Activated CD8-positive, alpha-beta T cell treated with anti-CD3 and anti-CD28 coated beads, Interleukin-2, amount 10 ng/mL, durations not matched to agents 7 days and 5 days (primary cell): ENCODE measurements at regions not wholly inside any gene's neighbourhood (a gene's known extent, or its start where the extent isn't known, plus 50 kb on each side); places are given as distances from the start of the nearest gene placed in this dataset.

Experiments
- ATAC-seq: fragments of 150-1000 bp; cut with Tn5 transposase; one replicate; pipeline ENCODE4 v1.10.0; 2021; ENCODE audit warnings: moderate library complexity
- CTCF ChIA-PET: fragments of 350-600 bp; sonication (Branson Sonifier 250); formaldehyde crosslinking; loops from one replicate; lab custom pipeline; 2021; ENCODE audit warnings: antibody characterized with exemption; lab: Charles Lee
- POLR2A ChIA-PET: fragments of 350-600 bp; sonication (Branson Sonifier 250); formaldehyde crosslinking; loops from one replicate; lab custom pipeline; 2021; ENCODE audit warnings: antibody characterized with exemption; lab: Charles Lee
- DNase-seq: peaks from one replicate; pipeline ENCODE4 v3.0.0-alpha.2; 2020
- H3K27ac Mint-ChIP-seq: one replicate; pipeline ENCODE4 v1.8.0; 2021; ENCODE audit warnings: mild to moderate bottlenecking, mixed read lengths
- H3K27me3 Mint-ChIP-seq: one replicate; pipeline ENCODE4 v1.8.0; 2021; ENCODE audit warnings: low read depth, mixed read lengths
- H3K36me3 Mint-ChIP-seq: one replicate; pipeline ENCODE4 v1.8.0; 2021; ENCODE audit warnings: low read depth, mixed read lengths
- H3K4me1 Mint-ChIP-seq: one replicate; pipeline ENCODE4 v1.8.0; 2021; ENCODE audit warnings: low read depth, mixed read lengths
- H3K4me3 Mint-ChIP-seq: one replicate; pipeline ENCODE4 v1.8.0; 2021; ENCODE audit warnings: mild to moderate bottlenecking, mixed read lengths
- H3K9me3 Mint-ChIP-seq: one replicate; pipeline ENCODE4 v1.8.0; 2022; ENCODE audit warnings: mixed read lengths; ENCODE audit not compliant: insufficient read depth

DNA sequence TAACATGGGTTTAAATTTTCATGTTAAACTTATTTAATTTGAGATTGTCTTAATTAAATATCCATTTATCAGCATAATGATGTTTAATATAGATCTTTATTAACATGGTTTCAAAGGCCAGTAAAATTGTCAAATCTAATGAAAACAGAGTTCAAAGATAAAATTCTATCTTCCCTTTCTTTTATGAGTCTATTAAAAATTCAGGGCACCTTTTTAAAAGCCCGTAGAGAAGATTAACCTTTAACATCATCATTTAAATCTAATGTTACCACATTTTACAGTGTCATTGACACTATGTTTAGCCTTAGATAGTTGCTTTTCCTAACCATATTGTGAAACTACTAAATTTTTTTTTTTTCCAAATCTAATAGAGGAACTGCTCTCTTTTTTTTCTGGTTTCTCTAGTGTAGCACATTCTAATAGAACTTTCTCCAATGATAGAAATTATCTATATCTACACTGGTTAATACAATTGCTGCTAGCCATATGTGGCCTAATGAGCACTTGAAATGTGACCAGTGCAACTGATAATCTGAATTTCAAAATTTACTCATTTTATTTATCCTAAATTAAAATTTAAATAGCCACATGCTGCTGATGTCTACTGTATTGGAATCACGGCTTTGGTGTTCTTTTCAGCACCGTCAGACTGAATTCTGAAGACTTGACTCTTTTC, 410.9 kb downstream of the UTRN start:
- H3K36me3 Mint-ChIP-seq, result peaks cover 27% of the 10 kb centered on the region
- ChIA-PET POLR2A (no interaction called here), CTCF (no interaction called here)
- peaks cover 8% of the 10 kb centered on the region for H3K4me1 Mint-ChIP-seq
- no peak overlapping the region for H3K4me3 Mint-ChIP-seq
- ATAC-seq (no peak), DNase-seq (no peak)
- no peaks in the 10 kb centered on the region for H3K27me3 Mint-ChIP-seq
- no peak overlapping the region for H3K27ac Mint-ChIP-seq
- H3K9me3 Mint-ChIP-seq, result no peaks in the 10 kb centered on the region

DNA sequence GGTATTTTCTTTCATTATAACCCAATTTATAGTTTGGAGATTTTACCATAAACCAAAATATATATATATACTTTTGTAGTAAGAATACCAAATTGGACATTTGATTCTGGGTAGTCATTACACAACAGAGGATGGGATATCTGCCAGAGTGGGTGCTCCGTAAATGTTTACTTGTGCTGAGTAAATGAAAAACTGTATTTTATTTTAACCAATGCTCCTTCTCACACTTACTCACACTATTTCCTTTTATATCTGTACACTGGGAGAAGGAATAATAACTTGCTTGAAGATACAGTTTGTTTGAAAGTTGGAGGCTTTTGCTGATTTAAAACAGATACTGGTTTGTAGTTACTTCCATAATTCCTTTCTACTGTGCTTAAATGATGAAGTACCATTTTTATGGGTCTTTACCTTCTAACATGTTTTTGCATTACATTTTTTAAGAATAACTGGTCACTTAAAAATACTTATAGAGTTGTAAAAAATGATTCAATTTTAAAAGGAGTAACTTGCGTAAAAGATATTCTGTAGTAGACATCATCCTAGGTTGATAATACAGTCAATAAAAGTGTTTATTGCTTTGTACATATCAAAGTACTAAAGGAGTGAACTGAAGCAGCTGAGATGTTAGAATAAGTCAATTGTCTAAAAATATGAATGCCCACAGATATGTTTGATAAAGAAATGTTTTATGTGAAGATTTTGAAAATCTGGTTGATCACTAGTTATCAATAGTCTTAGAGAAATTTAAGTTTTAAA, 411.7 kb downstream of the UTRN start:
- POLR2A ChIA-PET, result no interaction called here

DNA sequence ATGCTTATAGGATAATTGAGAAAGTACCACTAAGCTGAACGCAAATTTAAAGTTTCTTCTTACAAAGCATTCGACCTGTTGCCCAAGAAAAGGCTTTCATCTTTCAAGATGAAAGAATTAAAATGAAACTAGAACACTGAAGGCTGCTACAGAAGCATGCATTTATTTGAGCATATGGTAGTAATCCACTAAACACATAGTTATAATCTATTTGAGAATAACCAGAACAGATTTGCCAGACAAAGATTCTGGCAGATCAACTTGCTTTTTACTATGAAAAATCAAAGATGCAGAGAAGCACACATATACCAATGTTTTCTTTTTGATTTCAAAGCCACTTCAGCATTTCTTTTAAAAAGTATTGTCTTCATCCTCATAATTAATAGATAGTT, 412.2 kb downstream of the UTRN start:
- no peak for ATAC-seq
- H3K27ac Mint-ChIP-seq, result no peak overlapping the region
- no peaks in the 10 kb centered on the region for H3K27me3 Mint-ChIP-seq
- no peak overlapping the region for H3K4me3 Mint-ChIP-seq
- POLR2A ChIA-PET, result no interaction called here
- no peak for DNase-seq
- CTCF ChIA-PET, result no interaction called here
- peaks cover 22% of the 10 kb centered on the region for H3K36me3 Mint-ChIP-seq
- peaks cover 8% of the 10 kb centered on the region for H3K4me1 Mint-ChIP-seq
- H3K9me3 Mint-ChIP-seq, result no peaks in the 10 kb centered on the region

More for the DNA sequence above, 411.7 kb downstream of the UTRN start:
- no peak for ATAC-seq
- H3K27ac Mint-ChIP-seq, result no peak overlapping the region
- no peaks in the 10 kb centered on the region for H3K9me3 Mint-ChIP-seq
- H3K36me3 Mint-ChIP-seq, result peaks cover 28% of the 10 kb centered on the region
- no peak for DNase-seq
- no peak overlapping the region for H3K4me3 Mint-ChIP-seq
- CTCF ChIA-PET, result no interaction called here
- H3K4me1 Mint-ChIP-seq, result peaks cover 8% of the 10 kb centered on the region
- H3K27me3 Mint-ChIP-seq, result no peaks in the 10 kb centered on the region

DNA sequence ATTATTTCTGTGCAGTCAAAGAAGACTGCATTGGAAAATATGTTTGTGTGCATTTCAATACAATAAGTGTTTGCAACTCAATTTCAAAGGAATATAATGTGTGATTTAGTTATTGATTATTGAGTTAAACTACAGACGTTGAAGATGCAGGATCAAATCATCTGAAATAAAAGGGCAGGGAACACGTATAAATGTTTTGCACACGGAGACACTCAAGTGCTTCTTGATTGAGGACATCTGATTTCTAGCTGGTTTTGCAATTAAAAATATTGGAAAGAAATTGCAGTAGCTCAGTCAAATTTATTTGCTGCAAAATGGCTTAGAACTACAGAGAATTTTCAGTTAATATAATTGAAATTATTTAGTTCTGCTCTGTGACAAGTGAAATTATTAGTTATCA, 412.7 kb downstream of the UTRN start:
- no peaks in the 10 kb centered on the region for H3K27me3 Mint-ChIP-seq
- peaks cover 18% of the 10 kb centered on the region for H3K36me3 Mint-ChIP-seq
- H3K4me3 Mint-ChIP-seq, result no peak overlapping the region
- no peak for DNase-seq
- no peaks in the 10 kb centered on the region for H3K9me3 Mint-ChIP-seq
- CTCF ChIA-PET, result no interaction called here
- no peak overlapping the region for H3K27ac Mint-ChIP-seq
- H3K4me1 Mint-ChIP-seq, result peaks cover 8% of the 10 kb centered on the region
- ATAC-seq, result no peak
- POLR2A ChIA-PET, result no interaction called here

DNA sequence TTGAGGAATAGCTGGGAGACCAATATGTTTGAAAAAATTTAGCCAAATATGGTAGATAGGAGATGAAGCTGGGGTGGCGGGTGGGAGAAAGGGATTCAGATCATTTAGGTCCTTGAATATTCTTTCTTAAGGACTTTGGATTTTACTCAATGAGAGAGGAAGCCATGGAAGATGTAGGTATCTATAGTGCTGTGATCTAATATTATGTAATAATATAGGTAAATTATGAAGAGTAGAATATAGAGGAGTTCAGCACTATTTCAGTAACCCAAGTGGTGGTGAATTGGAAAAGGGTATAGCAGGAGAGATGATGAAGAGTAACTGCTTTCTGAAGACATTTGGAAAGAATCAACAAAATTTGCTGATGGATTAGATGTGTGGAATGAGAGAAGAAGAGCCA, 417.6 kb downstream of the UTRN start:
- Mint-ChIP-seq H3K27ac (no peak overlapping the region), H3K4me3 (no peak overlapping the region), H3K36me3 (peaks cover 23% of the 10 kb centered on the region), H3K4me1 (no peaks in the 10 kb centered on the region), H3K9me3 (no peaks in the 10 kb centered on the region), H3K27me3 (no peaks in the 10 kb centered on the region)
- DNase-seq (no peak), ATAC-seq (no peak)
- ChIA-PET CTCF (no interaction called here), POLR2A (no interaction called here)

DNA sequence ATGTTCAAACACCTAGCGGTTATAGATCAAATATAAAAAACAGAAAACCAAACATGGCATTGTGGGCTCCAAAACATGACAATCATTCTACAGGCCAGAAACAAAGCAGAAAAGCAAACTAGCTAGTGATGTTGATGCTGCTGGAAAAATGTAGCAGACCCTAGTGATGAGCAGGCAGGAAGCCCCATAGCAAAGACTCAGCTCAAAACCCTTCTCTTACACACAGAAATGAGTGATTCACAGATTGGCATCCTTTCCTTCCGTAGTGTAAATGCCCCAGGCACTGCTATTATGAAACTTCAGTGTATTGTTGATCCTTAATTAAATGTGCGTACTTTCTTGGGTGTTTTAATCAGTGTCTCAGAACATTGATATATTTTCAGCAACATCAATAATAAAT, 425.1 kb downstream of the UTRN start:
- Mint-ChIP-seq H3K27ac (no peak overlapping the region), H3K4me1 (no peaks in the 10 kb centered on the region), H3K9me3 (no peaks in the 10 kb centered on the region), H3K4me3 (no peak overlapping the region), H3K27me3 (no peaks in the 10 kb centered on the region), H3K36me3 (peaks cover 13% of the 10 kb centered on the region)
- ATAC-seq, result no peak
- POLR2A ChIA-PET, result no interaction called here
- DNase-seq, result no peak
- CTCF ChIA-PET, result interaction anchor here (1.4 kb wide), 1 partner anchor 125 kb away, joined by 3 read pairs; no protein-coding TSS in a partner anchor

DNA sequence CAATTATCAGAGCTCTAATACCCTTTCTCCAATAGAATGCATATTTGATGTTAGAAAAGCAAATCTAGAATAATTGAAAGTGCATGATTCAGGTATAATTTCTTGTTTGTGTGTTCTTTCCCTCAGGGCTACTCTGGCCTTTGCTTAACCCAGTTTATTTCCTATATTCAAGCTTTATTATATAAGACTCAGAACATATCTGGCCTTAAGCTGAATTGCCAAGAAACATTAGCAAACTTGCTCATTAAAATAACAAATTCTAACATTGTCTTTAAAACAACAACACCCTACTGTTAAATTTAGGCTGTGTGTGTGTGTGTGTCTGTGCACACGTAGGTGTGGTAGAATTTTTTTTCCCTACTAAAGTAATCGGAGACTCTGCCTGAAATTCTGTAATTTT, 426.5 kb downstream of the UTRN start:
- Mint-ChIP-seq H3K4me3 (no peak overlapping the region), H3K4me1 (peaks cover 3% of the 10 kb centered on the region), H3K36me3 (peaks cover 10% of the 10 kb centered on the region), H3K27ac (no peak overlapping the region), H3K9me3 (no peaks in the 10 kb centered on the region), H3K27me3 (no peaks in the 10 kb centered on the region)
- no peak for DNase-seq
- ChIA-PET CTCF (interaction anchor here (0.6 to 1.2 kb wide), 3 partner anchors 39 to 133 kb away, joined by 3 read pairs; no protein-coding TSS in a partner anchor), POLR2A (no interaction called here)
- ATAC-seq, result no peak

DNA sequence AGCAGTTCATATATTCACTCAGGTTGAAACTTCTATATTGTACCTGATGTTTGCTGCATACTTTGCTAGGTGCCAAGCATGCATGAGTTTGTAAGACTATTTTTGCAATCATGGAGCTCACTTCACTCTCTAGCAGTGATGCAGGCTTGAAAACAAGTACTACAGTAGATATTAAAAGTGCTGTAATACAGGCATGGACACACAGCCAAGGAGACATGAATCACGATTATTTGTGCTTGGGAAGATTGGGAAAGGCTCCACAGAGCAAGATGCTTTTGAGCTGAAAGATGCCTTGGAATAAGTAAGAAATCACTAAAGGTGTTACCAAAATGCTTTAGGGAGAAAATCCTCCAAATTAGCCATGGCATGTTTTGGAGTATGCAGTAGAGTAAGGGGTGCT, 427.4 kb downstream of the UTRN start:
- Mint-ChIP-seq H3K4me3 (no peak overlapping the region), H3K36me3 (peaks cover 11% of the 10 kb centered on the region), H3K27ac (no peak overlapping the region), H3K9me3 (no peaks in the 10 kb centered on the region), H3K4me1 (peaks cover 3% of the 10 kb centered on the region), H3K27me3 (no peaks in the 10 kb centered on the region)
- CTCF ChIA-PET, result interaction anchor here (1.2 kb wide), 1 partner anchor 128 kb away, joined by 3 read pairs; no protein-coding TSS in a partner anchor
- no peak for ATAC-seq
- DNase-seq, result no peak
- POLR2A ChIA-PET, result no interaction called here

DNA sequence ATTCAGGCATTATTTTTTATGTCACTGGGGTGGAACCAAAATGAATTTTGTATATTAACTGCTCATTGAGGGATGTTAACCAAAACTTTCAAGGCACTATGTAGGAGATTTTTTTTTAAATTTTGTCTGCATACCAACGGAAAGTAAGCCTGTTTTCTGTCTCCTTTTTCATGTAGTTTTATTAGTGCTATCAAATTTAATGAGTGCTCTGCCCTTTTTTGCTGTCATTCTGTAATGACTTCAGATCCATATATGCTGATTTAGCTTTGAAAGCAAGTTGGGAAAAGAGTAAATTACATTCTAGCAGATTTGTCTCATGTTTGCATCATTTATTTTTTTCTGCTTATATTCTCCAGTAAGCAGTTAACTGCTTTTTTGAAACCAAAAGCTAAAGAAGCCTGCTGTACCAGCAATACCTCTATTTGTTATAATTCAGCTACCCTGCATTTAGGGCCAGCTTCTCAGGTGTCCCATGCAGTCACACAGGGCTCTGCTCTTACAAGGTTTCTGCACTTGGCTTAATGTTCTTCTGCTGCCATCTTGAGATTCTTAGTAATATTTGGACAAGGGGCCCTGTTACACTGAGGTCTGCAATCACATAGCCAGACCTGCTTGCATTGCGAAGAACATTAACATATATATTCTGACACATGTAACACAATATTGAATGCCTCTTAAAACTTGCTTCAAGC, 429.0 kb downstream of the UTRN start:
- DNase-seq (no peak), ATAC-seq (no peak)
- CTCF ChIA-PET, result interaction anchor here (1.4 kb wide), 1 partner anchor 10 kb away, joined by 5 read pairs; no protein-coding TSS in a partner anchor
- no peak overlapping the region for H3K4me3 Mint-ChIP-seq
- H3K36me3 Mint-ChIP-seq, result peaks cover 13% of the 10 kb centered on the region
- H3K27me3 Mint-ChIP-seq, result no peaks in the 10 kb centered on the region
- H3K4me1 Mint-ChIP-seq, result peaks cover 9% of the 10 kb centered on the region
- POLR2A ChIA-PET, result no interaction called here
- H3K9me3 Mint-ChIP-seq, result no peaks in the 10 kb centered on the region
- H3K27ac Mint-ChIP-seq, result no peak overlapping the region

DNA sequence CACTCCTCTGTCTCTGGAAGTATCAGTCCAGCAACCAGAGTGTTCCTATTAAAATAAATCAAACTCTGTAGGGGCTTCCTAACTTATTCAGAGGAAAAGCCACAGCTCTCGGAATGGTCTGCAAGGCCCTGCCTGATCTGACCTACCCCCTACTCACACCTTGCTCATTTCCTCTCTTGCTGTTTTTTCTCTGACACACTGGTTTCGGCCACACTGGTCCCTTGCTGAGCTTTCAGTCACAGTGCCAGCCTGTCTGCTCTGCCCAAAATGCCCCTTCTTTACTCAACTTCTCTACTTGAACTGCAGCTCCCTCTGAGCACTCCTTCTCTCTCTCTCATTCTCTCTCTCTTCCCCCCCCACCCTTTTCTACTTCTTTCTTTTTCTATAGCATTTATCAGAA, 430.2 kb downstream of the UTRN start:
- H3K9me3 Mint-ChIP-seq, result no peaks in the 10 kb centered on the region
- CTCF ChIA-PET, result interaction anchor here (1.4 to 1.6 kb wide), 2 partner anchors 10 to 11 kb away, joined by 4 to 5 read pairs; no protein-coding TSS in a partner anchor
- ATAC-seq, result no peak
- H3K27ac Mint-ChIP-seq, result no peak overlapping the region
- peaks cover 19% of the 10 kb centered on the region for H3K4me1 Mint-ChIP-seq
- no peaks in the 10 kb centered on the region for H3K27me3 Mint-ChIP-seq
- no peak for DNase-seq
- no peak overlapping the region for H3K4me3 Mint-ChIP-seq
- peaks cover 21% of the 10 kb centered on the region for H3K36me3 Mint-ChIP-seq
- POLR2A ChIA-PET, result no interaction called here

DNA sequence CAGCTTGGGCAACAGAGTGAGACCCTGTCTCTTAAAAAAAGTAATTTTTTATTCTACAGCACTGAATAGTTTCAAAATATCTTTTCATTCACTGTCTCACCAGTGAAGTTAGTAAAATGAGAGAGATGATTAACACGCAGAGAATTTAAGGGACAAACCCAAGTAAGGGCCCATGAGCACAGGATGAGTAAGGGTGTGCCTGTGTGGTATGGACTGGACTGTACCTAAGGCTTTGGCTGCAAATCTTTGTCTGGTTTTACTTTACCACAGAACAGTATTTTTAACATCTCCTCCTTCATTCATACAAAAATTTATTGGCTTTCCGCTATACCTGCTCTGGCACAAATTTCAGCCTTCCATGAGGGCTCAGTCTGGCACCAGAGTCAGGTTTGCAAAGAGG, 433.3 kb downstream of the UTRN start:
- DNase-seq (no peak), ATAC-seq (no peak)
- CTCF ChIA-PET, result no interaction called here
- H3K4me1 Mint-ChIP-seq, result peaks cover 34% of the 10 kb centered on the region
- H3K27me3 Mint-ChIP-seq, result no peaks in the 10 kb centered on the region
- no peaks in the 10 kb centered on the region for H3K9me3 Mint-ChIP-seq
- H3K27ac Mint-ChIP-seq, result no peak overlapping the region
- POLR2A ChIA-PET, result no interaction called here
- peaks cover 42% of the 10 kb centered on the region for H3K36me3 Mint-ChIP-seq
- H3K4me3 Mint-ChIP-seq, result no peak overlapping the region

DNA sequence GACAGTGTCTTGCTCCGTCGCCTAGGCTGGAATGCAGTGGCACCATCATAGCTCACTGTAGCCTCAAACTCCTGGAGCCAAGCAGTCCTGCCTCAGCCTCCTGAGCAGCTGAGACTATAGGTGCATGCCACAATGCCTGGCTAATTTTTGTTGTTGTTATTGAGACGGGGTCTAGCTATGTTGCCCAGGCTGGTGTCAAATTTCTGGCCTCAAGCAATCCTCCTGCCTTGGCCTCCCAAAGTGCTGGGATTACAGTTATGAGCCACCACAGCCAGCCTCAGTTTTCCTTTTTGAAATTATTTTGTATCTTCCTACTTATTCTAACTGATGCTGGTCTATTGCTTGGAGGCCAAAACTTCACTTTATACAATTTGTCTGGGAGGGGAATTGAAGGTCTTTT, 436.1 kb downstream of the UTRN start:
- ATAC-seq, result no peak
- ChIA-PET POLR2A (no interaction called here), CTCF (no interaction called here)
- Mint-ChIP-seq H3K27ac (no peak overlapping the region), H3K9me3 (no peaks in the 10 kb centered on the region), H3K4me3 (no peak overlapping the region), H3K4me1 (peaks cover 42% of the 10 kb centered on the region), H3K27me3 (no peaks in the 10 kb centered on the region), H3K36me3 (peaks cover 51% of the 10 kb centered on the region)
- no peak for DNase-seq
